GM12878 (cell line): ENCODE measurements at regions not wholly inside any gene's neighbourhood (a gene's known extent, or its start where the extent isn't known, plus 50 kb on each side); places are given as distances from the start of the nearest gene placed in this dataset.

Source experiments
- ATF2 ChIP-seq: IDR thresholded peaks from 2 replicates; pipeline ENCODE4 v1.6.1; 2012; ENCODE audit warnings: low read length, inconsistent platforms
- HCFC1 ChIP-seq: fragments of 150-350 bp; IDR thresholded peaks from 2 replicates; pipeline ENCODE4 v1.6.1; 2014; ENCODE audit warnings: low read length
- KDM1A ChIP-seq: fragments of 200-600 bp; sonication (generic); IDR thresholded peaks from 2 replicates; pipeline ENCODE4 v1.6.1; 2016; ENCODE audit warnings: borderline replicate concordance

- no peak for TF ChIP-seq HCFC1
- no peak for TF ChIP-seq KDM1A
- no peak for TF ChIP-seq ATF2
These were observed 82.7 kb upstream of the ESRRB start for GRCh38 chr14:76293221-76293620.
